ENCODE measurements at regions not wholly inside any gene's neighbourhood (a gene's known extent, or its start where the extent isn't known, plus 50 kb on each side); places are given as distances from the start of the nearest gene placed in this dataset.

DNA sequence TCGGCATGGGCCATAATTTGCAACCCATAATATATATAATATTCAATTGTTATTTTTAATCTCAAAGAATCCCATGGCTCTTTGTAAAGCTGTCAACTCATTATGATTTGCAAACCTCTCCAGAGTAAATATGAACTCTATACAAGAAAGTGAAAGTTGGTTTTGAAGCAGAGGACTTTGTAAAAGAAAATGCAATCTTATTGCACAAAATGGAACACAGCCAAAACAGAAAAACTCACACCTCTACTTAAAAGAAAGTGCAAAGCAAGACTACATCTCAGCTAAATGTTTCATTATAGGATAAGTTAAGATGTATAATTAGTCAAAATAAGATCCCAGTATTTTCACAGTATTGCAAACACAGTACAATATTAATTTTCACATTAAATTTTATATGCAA, 111.2 kb upstream of the FLRT2 start:
- in situ Hi-C loops (cut with HindIII; ENCODE audit: low pct_unique_long_range_greater_than_20kb, low sequenced_read_pairs), result no loop called here

GRCh38 chr14:85420278-85420677, 109.7 kb upstream of the FLRT2 start:
- intact Hi-C loops (cut with micrococcal nuclease; ENCODE audit: unreplicated experiment) (no loop called here), in situ Hi-C loops (cut with HindIII; ENCODE audit: low pct_unique_long_range_greater_than_20kb, low sequenced_read_pairs) (no loop called here)
- ChIA-PET POLR2A (no interaction called here), CTCF (no interaction called here)
- Histone ChIP-seq H3K27ac (ENCODE audit: low read length) (no peak overlapping the region), H3K9me3 (ENCODE audit: control insufficient read depth, insufficient read depth, low read depth, low read length) (no peaks in the 10 kb centered on the region), H3K27me3 (ENCODE audit: control insufficient read depth, insufficient read depth, low read length) (no peaks in the 10 kb centered on the region), H3K4me3 (ENCODE audit: low read depth in 2 of 2, low read length in 2 of 2) (no peak overlapping the region), H3K4me1 (ENCODE audit: control insufficient read depth, insufficient read depth, low read length) (no peaks in the 10 kb centered on the region), H3K36me3 (ENCODE audit: control insufficient read depth, insufficient read depth, low read length) (no peaks in the 10 kb centered on the region)
- TF ChIP-seq POLR2AphosphoS5 (IDR thresholded peaks at IDR 0.05; ENCODE audit: low read depth, low read length), result no peak
- TF ChIP-seq, protein P1, sequence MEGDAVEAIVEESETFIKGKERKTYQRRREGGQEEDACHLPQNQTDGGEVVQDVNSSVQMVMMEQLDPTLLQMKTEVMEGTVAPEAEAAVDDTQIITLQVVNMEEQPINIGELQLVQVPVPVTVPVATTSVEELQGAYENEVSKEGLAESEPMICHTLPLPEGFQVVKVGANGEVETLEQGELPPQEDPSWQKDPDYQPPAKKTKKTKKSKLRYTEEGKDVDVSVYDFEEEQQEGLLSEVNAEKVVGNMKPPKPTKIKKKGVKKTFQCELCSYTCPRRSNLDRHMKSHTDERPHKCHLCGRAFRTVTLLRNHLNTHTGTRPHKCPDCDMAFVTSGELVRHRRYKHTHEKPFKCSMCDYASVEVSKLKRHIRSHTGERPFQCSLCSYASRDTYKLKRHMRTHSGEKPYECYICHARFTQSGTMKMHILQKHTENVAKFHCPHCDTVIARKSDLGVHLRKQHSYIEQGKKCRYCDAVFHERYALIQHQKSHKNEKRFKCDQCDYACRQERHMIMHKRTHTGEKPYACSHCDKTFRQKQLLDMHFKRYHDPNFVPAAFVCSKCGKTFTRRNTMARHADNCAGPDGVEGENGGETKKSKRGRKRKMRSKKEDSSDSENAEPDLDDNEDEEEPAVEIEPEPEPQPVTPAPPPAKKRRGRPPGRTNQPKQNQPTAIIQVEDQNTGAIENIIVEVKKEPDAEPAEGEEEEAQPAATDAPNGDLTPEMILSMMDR (IDR thresholded peaks at IDR 0.05), result no peak
- TF ChIP-seq TCF7L2 (IDR thresholded peaks at IDR 0.05; ENCODE audit: low read depth, low read length), result no peak
- no peak for TF ChIP-seq REST (IDR thresholded peaks at IDR 0.05; ENCODE audit: insufficient read depth in 1 of 2, low read depth in 2 of 2, low read length in 1 of 2)
- no peak for TF ChIP-seq SIN3A (IDR thresholded peaks at IDR 0.05; ENCODE audit: borderline replicate concordance, insufficient read depth, low read depth, low read length)
- DNase-seq (ENCODE audit: low read depth, low spot score) (no peak), ATAC-seq (no peak)
- BruUV-seq (replicated peaks), result no TSS peak

More for the DNA sequence above, 111.2 kb upstream of the FLRT2 start:
- POLR2A ChIA-PET, result no interaction called here
- Histone ChIP-seq H3K4me1 (ENCODE audit: control insufficient read depth, insufficient read depth, low read length) (no peaks in the 10 kb centered on the region), H3K9me3 (ENCODE audit: control insufficient read depth, insufficient read depth, low read depth, low read length) (no peaks in the 10 kb centered on the region), H3K27me3 (ENCODE audit: control insufficient read depth, insufficient read depth, low read length) (no peaks in the 10 kb centered on the region), H3K4me3 (ENCODE audit: low read depth in 2 of 2, low read length in 2 of 2) (no peak overlapping the region), H3K36me3 (ENCODE audit: control insufficient read depth, insufficient read depth, low read length) (no peaks in the 10 kb centered on the region), H3K27ac (ENCODE audit: low read length) (no peak overlapping the region)
- DNase-seq (ENCODE audit: low read depth, low spot score) (no peak), ATAC-seq (no peak)
- CTCF ChIA-PET, result no interaction called here
- BruUV-seq (replicated peaks), result no TSS peak
- TF ChIP-seq, protein P1 (IDR thresholded peaks at IDR 0.05), result no peak
- TF ChIP-seq REST (IDR thresholded peaks at IDR 0.05; ENCODE audit: insufficient read depth in 1 of 2, low read depth in 2 of 2, low read length in 1 of 2), result no peak
- no peak for TF ChIP-seq TCF7L2 (IDR thresholded peaks at IDR 0.05; ENCODE audit: low read depth, low read length)
- TF ChIP-seq SIN3A (IDR thresholded peaks at IDR 0.05; ENCODE audit: borderline replicate concordance, insufficient read depth, low read depth, low read length), result no peak
- no peak for TF ChIP-seq POLR2AphosphoS5 (IDR thresholded peaks at IDR 0.05; ENCODE audit: low read depth, low read length)
- intact Hi-C loops (cut with micrococcal nuclease; ENCODE audit: unreplicated experiment), result no loop called here
